Testis (tissue), 2 donors: ENCODE measurements at regions not wholly inside any gene's neighbourhood (a gene's known extent, or its start where the extent isn't known, plus 50 kb on each side); places are given as distances from the start of the nearest gene placed in this dataset.

Source experiments
- POLR2A ChIP-seq: fragments of 450-650 bp; IDR thresholded peaks from one replicate; pipeline ENCODE4 v1.6.1; 2017; ENCODE audit warnings: antibody characterized with exemption, mild to moderate bottlenecking, moderate library complexity
- TF ChIP-seq, protein P1 (sequence below), 3 experiments: fragments of 450-650 bp in 2 of 3; fragments of 200-600 bp in 1 of 3; sonication (generic) in 1 of 3; IDR thresholded peaks; one replicate each; pipeline ENCODE4 v1.5.1; 2016 to 2019; ENCODE audit warnings: antibody characterized with exemption in 3 of 3, mild to moderate bottlenecking in 2 of 3, moderate library complexity in 1 of 3

- no peak for TF ChIP-seq POLR2A
- TF ChIP-seq, protein P1, sequence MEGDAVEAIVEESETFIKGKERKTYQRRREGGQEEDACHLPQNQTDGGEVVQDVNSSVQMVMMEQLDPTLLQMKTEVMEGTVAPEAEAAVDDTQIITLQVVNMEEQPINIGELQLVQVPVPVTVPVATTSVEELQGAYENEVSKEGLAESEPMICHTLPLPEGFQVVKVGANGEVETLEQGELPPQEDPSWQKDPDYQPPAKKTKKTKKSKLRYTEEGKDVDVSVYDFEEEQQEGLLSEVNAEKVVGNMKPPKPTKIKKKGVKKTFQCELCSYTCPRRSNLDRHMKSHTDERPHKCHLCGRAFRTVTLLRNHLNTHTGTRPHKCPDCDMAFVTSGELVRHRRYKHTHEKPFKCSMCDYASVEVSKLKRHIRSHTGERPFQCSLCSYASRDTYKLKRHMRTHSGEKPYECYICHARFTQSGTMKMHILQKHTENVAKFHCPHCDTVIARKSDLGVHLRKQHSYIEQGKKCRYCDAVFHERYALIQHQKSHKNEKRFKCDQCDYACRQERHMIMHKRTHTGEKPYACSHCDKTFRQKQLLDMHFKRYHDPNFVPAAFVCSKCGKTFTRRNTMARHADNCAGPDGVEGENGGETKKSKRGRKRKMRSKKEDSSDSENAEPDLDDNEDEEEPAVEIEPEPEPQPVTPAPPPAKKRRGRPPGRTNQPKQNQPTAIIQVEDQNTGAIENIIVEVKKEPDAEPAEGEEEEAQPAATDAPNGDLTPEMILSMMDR (IDR thresholded peaks at IDR 0.05), result no peak
These were observed 148.7 kb downstream of the SETD4 start for GRCh38 chr21:35911412-35912191.
